Right ventricle myocardium superior (tissue), 1 donor: ENCODE measurements at regions not wholly inside any gene's neighbourhood (a gene's known extent, or its start where the extent isn't known, plus 50 kb on each side); places are given as distances from the start of the nearest gene placed in this dataset.
A peak's percentile ranks its signal among the peaks of the same experiment; 100 is the strongest.

ENCODE experiments used
- ATAC-seq: fragments of 200-7000 bp; cut with Tn5 transposase; one replicate; pipeline ENCODE4 v1.9.1; 2020; ENCODE audit warnings: mild to moderate bottlenecking; ENCODE audit not compliant: poor library complexity
- DNase-seq: peaks from one replicate; pipeline ENCODE4 v3.0.0-alpha.2; 2020
- intact Hi-C: fragments of 100-400 bp; cut with DNase I; formaldehyde crosslinking; loops from one replicate; pipeline ENCODE4 v1.11.2; 2022
- donor health status: DM: no; HTN: yes; CAD: no; lungs with severe emphysema.

- DNase-seq (no peak), ATAC-seq (no peak)
- intact Hi-C loops = no loop called here
Observed at GRCh38 chr5:97846643-97847042, 663.6 kb upstream of the RIOK2 start.

DNA sequence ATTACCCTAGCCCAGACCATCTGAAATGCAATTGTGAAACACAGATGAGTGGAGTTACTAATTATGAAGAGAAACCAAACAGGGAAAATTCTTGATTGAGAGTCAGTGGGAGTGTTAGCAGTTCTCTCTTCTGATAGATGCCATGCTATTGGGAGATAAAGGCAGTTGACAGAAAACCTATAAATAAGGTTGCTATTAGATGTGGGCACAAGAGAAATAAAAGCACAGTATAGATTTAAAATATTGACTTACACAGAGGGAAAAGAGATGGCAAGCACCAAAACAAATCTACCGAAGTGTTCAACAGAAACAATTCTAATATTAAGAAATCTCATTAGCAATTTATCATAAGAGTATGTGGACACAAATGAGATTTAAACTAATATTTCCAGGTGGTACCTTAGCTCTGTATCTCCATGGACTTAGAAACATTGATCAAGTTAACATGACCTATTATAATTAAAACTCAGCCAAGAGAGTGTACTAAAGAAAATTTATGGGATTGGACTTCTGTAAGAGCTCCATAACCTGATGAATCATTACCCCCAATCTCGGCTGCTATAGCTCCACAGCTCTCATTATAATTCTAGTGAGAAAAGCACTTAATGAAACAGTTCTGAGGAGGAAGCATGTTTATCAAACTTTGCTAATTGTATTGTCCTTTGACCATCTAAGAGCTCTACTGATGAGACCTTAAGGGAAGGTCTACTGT, 665.0 kb upstream of the RIOK2 start:
- ATAC-seq (no peak), DNase-seq (no peak)
- intact Hi-C loops = no loop called here

DNA sequence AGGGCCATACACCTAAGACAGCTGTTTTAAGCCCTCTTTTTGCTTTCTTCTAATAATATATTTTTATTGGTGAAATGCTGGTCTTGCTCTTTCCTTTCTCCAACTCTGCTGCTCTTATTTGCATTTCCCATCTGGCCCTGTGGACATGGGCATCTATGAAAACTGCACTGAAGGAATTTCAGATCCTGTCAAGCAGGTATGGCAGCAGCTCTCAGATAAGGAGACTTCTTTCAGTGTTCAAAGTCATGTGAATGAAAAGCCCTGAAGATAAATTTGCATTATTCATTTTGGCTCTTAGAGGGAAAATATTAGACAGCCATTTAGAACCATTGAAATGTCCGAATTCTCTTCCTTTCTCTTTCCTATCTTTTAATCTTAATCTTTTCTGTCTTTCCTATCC, 668.0 kb upstream of the RIOK2 start:
- no peak for DNase-seq
- intact Hi-C loops = no loop called here
- ATAC-seq = no peak

- ATAC-seq (peak; percentile 73), DNase-seq (peak; percentile 45)
- intact Hi-C loops = no loop called here
Observed at GRCh38 chr5:97854871-97855762, 672.1 kb upstream of the RIOK2 start.

- ATAC-seq (no peak), DNase-seq (no peak)
- intact Hi-C loops = no loop called here
Observed at GRCh38 chr5:97874491-97874890, 691.4 kb upstream of the RIOK2 start.

- ATAC-seq = no peak
- DNase-seq = no peak
- intact Hi-C loops = no loop called here
Observed at GRCh38 chr5:97876272-97876671, 693.2 kb upstream of the RIOK2 start.

DNA sequence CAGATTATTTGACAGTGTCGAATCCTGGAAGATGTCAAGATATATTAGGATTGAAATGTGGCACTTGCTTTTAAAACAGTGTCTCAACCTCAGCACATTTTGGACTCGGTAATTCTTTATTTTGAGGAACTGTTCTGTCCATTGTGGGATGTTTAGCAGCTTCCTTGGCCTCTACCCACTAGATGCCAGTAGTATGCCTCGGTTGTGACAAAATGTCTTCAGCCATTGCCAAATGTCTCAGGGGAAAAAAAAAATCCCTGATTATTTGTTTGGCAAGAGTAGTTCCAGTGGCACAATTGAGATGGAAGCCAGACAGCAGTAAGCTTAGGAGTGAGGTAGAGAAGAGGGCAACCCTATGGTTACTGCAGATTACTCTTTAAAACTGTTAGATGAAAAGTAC, 694.5 kb upstream of the RIOK2 start:
- intact Hi-C loops = no loop called here
- ATAC-seq (no peak), DNase-seq (no peak)

GRCh38 chr5:97888439-97888838, 705.4 kb upstream of the RIOK2 start:
- DNase-seq (no peak), ATAC-seq (no peak)
- intact Hi-C loops = no loop called here

DNA sequence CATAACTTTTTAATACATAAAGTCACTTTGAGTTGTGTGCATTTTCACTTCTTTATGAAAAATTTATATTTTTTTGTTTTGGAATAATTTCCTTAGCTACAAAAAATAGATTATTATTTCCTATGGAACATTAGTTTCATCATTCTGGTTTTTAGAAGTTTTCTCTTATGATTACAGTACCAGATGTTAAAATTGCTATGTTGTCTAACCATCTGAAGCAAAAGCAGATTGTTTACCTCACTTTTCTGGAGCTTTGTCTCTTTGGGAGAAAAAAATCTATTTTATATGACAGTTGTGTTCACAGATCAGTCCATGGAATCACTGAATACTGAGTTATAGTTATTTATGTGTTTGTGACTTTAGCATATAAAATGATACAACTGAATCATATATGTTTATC, 708.9 kb upstream of the RIOK2 start:
- intact Hi-C loops = no loop called here
- ATAC-seq (no peak), DNase-seq (no peak)

DNA sequence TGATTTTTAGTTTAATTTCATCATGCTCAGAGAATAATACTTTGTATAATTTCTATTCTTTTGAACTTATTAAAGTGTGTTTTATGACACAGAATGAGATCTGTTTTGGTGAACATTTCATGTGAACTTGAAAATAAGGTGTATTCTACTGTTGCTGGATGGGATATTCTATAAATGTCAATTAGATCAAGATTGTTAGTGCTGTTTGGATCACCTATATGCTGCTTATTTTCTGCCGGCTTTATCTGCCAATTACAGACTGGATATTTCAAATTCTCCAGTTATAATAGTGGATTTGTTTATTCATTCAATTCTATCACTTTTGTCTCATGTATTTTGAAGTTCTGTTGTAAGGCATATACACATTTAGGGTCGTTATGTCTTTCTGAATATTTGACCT, 720.7 kb upstream of the RIOK2 start:
- intact Hi-C loops = no loop called here
- no peak for DNase-seq
- no peak for ATAC-seq

GRCh38 chr5:97906135-97906534, 723.1 kb upstream of the RIOK2 start:
- no peak for DNase-seq
- no peak for ATAC-seq
- intact Hi-C loops = no loop called here

- ATAC-seq (no peak), DNase-seq (no peak)
- intact Hi-C loops = no loop called here
Observed at GRCh38 chr5:97907646-97908400, 724.8 kb upstream of the RIOK2 start.

DNA sequence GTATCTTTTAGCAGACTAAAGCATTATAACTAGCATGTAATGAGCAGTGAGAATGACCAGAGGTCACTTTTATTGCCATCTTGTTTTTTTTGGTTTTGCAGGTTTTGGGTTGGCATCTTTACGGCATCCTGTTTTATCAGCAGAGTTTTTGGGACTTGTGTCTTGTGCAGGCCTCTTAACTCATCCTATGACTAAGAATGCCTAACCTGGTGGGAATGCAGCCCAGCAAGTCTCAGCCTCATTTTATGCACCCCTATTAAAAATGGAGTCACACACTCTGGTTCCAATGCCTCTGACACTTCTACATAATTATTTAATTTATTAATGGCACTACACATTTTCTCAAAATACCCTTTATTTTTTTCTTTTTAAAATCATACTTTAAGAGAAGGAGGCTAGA, 726.5 kb upstream of the RIOK2 start:
- DNase-seq (no peak), ATAC-seq (no peak)
- intact Hi-C loops = no loop called here

DNA sequence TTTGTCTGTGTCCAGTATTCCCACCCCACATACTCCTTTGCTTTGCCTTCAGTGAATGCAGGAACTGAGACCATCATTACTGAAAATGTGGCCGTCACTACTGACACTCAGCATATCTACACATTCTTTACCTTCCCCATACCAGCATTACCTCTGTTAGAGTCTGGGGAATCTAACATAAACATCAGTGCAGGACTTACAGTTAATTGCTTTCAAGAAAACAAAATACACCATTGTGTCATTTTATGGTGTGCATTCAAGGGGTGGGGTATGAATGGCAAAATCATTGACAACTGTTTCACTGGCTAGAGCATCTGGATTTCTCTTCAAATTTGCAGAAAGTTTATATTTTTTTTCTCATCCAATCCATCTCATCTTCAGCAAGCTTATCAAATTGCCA, 731.4 kb upstream of the RIOK2 start:
- ATAC-seq = no peak
- DNase-seq = no peak
- intact Hi-C loops = no loop called here

DNA sequence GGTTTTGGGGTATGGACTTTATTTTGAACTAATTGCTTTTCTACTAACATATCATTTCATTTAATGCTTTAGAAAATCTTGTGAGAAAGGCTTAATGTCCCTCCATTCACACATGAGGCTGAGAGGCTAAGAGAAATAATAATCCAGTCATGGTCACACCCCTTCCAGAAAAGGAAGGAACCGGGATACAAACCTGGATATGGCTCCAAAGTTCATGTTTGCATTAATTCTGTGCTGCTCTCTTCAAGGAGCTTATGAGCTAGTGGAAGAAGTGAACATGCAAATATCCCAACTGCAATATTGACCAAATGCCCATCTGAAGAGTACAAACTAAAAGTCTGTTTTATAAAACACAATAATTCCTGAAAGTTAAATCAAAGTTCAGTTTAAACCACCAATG, 732.1 kb upstream of the RIOK2 start:
- intact Hi-C loops = no loop called here
- DNase-seq (no peak), ATAC-seq (no peak)

GRCh38 chr5:97918057-97918456, 735.0 kb upstream of the RIOK2 start:
- intact Hi-C loops = no loop called here
- ATAC-seq (no peak), DNase-seq (no peak)

GRCh38 chr5:97918620-97919019, 735.6 kb upstream of the RIOK2 start:
- intact Hi-C loops = no loop called here
- ATAC-seq = peak; percentile 68
- DNase-seq = no peak

- no peak for ATAC-seq
- intact Hi-C loops = no loop called here
- DNase-seq = no peak
Observed at GRCh38 chr5:97919719-97920118, 736.7 kb upstream of the RIOK2 start.

- DNase-seq = no peak
- no peak for ATAC-seq
- intact Hi-C loops = no loop called here
Observed at GRCh38 chr5:97922776-97923175, 739.7 kb upstream of the RIOK2 start.

- intact Hi-C loops = no loop called here
- DNase-seq (no peak), ATAC-seq (no peak)
Observed at GRCh38 chr5:97923496-97923895, 740.4 kb upstream of the RIOK2 start.
